ENCODE measurements at regions not wholly inside any gene's neighbourhood (a gene's known extent, or its start where the extent isn't known, plus 50 kb on each side); places are given as distances from the start of the nearest gene placed in this dataset.

DNA sequence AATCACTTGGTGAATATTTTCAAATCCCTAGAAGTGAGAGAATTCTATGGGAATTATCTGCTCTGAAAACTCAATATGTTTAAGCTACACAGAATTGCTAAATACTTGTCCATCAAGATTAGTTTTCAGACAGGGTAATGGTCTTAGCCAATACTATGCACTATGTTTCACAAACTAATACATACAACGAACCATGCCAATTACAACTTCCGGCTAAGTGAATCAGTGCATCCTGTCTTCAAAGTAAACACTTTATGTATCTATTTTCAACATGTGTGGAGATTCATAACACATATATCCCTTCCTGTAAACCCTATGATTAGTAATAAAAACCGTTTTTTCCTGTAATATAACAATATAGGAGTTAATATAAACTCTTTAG lies 181.5 kb downstream of the POSTN start (continued):
- TF ChIP-seq, protein P1, sequence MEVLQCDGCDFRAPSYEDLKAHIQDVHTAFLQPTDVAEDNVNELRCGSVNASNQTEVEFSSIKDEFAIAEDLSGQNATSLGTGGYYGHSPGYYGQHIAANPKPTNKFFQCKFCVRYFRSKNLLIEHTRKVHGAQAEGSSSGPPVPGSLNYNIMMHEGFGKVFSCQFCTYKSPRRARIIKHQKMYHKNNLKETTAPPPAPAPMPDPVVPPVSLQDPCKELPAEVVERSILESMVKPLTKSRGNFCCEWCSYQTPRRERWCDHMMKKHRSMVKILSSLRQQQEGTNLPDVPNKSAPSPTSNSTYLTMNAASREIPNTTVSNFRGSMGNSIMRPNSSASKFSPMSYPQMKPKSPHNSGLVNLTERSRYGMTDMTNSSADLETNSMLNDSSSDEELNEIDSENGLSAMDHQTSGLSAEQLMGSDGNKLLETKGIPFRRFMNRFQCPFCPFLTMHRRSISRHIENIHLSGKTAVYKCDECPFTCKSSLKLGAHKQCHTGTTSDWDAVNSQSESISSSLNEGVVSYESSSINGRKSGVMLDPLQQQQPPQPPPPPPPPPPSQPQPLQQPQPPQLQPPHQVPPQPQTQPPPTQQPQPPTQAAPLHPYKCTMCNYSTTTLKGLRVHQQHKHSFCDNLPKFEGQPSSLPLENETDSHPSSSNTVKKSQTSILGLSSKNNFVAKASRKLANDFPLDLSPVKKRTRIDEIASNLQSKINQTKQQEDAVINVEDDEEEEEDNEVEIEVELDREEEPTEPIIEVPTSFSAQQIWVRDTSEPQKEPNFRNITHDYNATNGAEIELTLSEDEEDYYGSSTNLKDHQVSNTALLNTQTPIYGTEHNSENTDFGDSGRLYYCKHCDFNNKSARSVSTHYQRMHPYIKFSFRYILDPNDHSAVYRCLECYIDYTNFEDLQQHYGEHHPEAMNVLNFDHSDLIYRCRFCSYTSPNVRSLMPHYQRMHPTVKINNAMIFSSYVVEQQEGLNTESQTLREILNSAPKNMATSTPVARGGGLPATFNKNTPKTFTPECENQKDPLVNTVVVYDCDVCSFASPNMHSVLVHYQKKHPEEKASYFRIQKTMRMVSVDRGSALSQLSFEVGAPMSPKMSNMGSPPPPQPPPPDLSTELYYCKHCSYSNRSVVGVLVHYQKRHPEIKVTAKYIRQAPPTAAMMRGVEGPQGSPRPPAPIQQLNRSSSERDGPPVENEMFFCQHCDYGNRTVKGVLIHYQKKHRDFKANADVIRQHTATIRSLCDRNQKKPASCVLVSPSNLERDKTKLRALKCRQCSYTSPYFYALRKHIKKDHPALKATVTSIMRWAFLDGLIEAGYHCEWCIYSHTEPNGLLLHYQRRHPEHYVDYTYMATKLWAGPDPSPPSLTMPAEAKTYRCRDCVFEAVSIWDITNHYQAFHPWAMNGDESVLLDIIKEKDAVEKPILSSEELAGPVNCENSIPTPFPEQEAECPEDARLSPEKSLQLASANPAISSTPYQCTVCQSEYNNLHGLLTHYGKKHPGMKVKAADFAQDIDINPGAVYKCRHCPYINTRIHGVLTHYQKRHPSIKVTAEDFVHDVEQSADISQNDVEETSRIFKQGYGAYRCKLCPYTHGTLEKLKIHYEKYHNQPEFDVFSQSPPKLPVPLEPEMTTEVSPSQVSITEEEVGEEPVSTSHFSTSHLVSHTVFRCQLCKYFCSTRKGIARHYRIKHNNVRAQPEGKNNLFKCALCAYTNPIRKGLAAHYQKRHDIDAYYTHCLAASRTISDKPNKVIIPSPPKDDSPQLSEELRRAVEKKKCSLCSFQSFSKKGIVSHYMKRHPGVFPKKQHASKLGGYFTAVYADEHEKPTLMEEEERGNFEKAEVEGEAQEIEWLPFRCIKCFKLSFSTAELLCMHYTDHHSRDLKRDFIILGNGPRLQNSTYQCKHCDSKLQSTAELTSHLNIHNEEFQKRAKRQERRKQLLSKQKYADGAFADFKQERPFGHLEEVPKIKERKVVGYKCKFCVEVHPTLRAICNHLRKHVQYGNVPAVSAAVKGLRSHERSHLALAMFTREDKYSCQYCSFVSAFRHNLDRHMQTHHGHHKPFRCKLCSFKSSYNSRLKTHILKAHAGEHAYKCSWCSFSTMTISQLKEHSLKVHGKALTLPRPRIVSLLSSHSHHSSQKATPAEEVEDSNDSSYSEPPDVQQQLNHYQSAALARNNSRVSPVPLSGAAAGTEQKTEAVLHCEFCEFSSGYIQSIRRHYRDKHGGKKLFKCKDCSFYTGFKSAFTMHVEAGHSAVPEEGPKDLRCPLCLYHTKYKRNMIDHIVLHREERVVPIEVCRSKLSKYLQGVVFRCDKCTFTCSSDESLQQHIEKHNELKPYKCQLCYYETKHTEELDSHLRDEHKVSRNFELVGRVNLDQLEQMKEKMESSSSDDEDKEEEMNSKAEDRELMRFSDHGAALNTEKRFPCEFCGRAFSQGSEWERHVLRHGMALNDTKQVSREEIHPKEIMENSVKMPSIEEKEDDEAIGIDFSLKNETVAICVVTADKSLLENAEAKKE (CRISPR knock-in tag; IDR thresholded peaks at IDR 0.05) = no peak
- no peak for TF ChIP-seq ZNF331 (CRISPR knock-in tag; IDR thresholded peaks at IDR 0.05; ENCODE audit: low read depth)
- TF ChIP-seq POLR2AphosphoS5 (IDR thresholded peaks at IDR 0.05; ENCODE audit: low read depth) = no peak
- TF ChIP-seq JUNB (IDR thresholded peaks at IDR 0.05; ENCODE audit: unreplicated experiment) = no peak
- TF ChIP-seq EZH2phosphoT487 (IDR thresholded peaks at IDR 0.05; ENCODE audit: unreplicated experiment) = no peak
- TF ChIP-seq, protein P2, sequence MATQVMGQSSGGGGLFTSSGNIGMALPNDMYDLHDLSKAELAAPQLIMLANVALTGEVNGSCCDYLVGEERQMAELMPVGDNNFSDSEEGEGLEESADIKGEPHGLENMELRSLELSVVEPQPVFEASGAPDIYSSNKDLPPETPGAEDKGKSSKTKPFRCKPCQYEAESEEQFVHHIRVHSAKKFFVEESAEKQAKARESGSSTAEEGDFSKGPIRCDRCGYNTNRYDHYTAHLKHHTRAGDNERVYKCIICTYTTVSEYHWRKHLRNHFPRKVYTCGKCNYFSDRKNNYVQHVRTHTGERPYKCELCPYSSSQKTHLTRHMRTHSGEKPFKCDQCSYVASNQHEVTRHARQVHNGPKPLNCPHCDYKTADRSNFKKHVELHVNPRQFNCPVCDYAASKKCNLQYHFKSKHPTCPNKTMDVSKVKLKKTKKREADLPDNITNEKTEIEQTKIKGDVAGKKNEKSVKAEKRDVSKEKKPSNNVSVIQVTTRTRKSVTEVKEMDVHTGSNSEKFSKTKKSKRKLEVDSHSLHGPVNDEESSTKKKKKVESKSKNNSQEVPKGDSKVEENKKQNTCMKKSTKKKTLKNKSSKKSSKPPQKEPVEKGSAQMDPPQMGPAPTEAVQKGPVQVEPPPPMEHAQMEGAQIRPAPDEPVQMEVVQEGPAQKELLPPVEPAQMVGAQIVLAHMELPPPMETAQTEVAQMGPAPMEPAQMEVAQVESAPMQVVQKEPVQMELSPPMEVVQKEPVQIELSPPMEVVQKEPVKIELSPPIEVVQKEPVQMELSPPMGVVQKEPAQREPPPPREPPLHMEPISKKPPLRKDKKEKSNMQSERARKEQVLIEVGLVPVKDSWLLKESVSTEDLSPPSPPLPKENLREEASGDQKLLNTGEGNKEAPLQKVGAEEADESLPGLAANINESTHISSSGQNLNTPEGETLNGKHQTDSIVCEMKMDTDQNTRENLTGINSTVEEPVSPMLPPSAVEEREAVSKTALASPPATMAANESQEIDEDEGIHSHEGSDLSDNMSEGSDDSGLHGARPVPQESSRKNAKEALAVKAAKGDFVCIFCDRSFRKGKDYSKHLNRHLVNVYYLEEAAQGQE (IDR thresholded peaks at IDR 0.05; ENCODE audit: unreplicated experiment) = no peak

All from GM23338 (cell line).